ENCODE measurements at regions not wholly inside any gene's neighbourhood (a gene's known extent, or its start where the extent isn't known, plus 50 kb on each side); places are given as distances from the start of the nearest gene placed in this dataset.

- TF ChIP-seq TAF1 (IDR thresholded peaks at IDR 0.05; ENCODE audit: low read depth) (no peak), TEAD4 (IDR thresholded peaks at IDR 0.05) (no peak), EP300 (IDR thresholded peaks at IDR 0.05; ENCODE audit: borderline replicate concordance) (no peak), TCF12 (IDR thresholded peaks at IDR 0.05; ENCODE audit: low read depth) (no peak), CEBPB (IDR thresholded peaks at IDR 0.05) (no peak), EGR1 (IDR thresholded peaks at IDR 0.05) (no peak), CREB1 (IDR thresholded peaks at IDR 0.05; ENCODE audit: low read depth) (no peak), MAX (IDR thresholded peaks at IDR 0.05) (no peak), NFIC (IDR thresholded peaks at IDR 0.05) (no peak), ZBTB7A (IDR thresholded peaks at IDR 0.05; ENCODE audit: low read depth) (no peak), RAD21 (IDR thresholded peaks at IDR 0.05; ENCODE audit: low read depth) (no peak)
- TF ChIP-seq, protein P1, sequence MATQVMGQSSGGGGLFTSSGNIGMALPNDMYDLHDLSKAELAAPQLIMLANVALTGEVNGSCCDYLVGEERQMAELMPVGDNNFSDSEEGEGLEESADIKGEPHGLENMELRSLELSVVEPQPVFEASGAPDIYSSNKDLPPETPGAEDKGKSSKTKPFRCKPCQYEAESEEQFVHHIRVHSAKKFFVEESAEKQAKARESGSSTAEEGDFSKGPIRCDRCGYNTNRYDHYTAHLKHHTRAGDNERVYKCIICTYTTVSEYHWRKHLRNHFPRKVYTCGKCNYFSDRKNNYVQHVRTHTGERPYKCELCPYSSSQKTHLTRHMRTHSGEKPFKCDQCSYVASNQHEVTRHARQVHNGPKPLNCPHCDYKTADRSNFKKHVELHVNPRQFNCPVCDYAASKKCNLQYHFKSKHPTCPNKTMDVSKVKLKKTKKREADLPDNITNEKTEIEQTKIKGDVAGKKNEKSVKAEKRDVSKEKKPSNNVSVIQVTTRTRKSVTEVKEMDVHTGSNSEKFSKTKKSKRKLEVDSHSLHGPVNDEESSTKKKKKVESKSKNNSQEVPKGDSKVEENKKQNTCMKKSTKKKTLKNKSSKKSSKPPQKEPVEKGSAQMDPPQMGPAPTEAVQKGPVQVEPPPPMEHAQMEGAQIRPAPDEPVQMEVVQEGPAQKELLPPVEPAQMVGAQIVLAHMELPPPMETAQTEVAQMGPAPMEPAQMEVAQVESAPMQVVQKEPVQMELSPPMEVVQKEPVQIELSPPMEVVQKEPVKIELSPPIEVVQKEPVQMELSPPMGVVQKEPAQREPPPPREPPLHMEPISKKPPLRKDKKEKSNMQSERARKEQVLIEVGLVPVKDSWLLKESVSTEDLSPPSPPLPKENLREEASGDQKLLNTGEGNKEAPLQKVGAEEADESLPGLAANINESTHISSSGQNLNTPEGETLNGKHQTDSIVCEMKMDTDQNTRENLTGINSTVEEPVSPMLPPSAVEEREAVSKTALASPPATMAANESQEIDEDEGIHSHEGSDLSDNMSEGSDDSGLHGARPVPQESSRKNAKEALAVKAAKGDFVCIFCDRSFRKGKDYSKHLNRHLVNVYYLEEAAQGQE (IDR thresholded peaks at IDR 0.05; ENCODE audit: low read depth): no peak
Observed at GRCh38 chr4:143016171-143016570, 168.5 kb upstream of the USP38 start.
